ENCODE measurements at regions not wholly inside any gene's neighbourhood (a gene's known extent, or its start where the extent isn't known, plus 50 kb on each side); places are given as distances from the start of the nearest gene placed in this dataset.

DNA sequence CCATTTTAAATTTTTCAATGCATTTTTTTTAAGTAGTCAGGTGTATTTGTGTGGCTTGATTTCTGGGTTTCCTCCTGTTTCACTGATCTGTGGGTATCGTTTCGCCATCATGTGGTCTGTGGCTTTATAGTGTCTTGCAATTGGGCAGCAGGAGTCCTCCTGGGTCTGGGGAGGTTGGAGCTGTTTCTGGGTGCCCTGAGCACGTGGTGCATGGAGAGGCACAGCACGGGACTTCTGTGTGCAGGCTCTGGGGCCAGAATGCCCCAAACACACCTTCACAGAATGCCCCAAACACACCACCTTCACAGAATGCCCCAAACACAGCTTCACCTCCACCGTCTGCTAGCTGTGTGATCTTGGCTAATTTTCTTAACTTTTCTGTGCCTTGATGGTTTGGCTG lies 82.6 kb upstream of the COL5A1 start:
- Mint-ChIP-seq H3K36me3 (no peaks in the 10 kb centered on the region), H3K4me1 (peaks cover 19 to 20% of the 10 kb centered on the region in 2 donors), H3K27ac (peak overlapping the region in 1 of 2 donors; percentile 36), H3K4me3 (peak overlapping the region; percentile 8), H3K9me3 (no peaks in the 10 kb centered on the region), H3K27me3 (ENCODE audit: low read depth in 2 of 2) (no peaks in the 10 kb centered on the region)
- WGBS (ENCODE audit: insufficient coverage) = 16% methylated on average over 5 of the region's 5 CpGs
- H3K27me3 ChIP-seq (ENCODE audit: control insufficient read depth, insufficient read depth, low read length) = no peaks in the 10 kb centered on the region
- ATAC-seq (peak in 1 of 3 donors; percentile 37), DNase-seq (no peak)
- peaks cover 25% of the 10 kb centered on the region for H3K4me1 ChIP-seq (ENCODE audit: control insufficient read depth, insufficient read depth, low read length)
- no peak overlapping the region for H3K4me3 ChIP-seq (ENCODE audit: low read length)
- intact Hi-C loops (cut with micrococcal nuclease) = no loop called here
- H3K27ac ChIP-seq (ENCODE audit: low read length) = no peak overlapping the region
- TF ChIP-seq, protein P1, sequence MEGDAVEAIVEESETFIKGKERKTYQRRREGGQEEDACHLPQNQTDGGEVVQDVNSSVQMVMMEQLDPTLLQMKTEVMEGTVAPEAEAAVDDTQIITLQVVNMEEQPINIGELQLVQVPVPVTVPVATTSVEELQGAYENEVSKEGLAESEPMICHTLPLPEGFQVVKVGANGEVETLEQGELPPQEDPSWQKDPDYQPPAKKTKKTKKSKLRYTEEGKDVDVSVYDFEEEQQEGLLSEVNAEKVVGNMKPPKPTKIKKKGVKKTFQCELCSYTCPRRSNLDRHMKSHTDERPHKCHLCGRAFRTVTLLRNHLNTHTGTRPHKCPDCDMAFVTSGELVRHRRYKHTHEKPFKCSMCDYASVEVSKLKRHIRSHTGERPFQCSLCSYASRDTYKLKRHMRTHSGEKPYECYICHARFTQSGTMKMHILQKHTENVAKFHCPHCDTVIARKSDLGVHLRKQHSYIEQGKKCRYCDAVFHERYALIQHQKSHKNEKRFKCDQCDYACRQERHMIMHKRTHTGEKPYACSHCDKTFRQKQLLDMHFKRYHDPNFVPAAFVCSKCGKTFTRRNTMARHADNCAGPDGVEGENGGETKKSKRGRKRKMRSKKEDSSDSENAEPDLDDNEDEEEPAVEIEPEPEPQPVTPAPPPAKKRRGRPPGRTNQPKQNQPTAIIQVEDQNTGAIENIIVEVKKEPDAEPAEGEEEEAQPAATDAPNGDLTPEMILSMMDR (IDR thresholded peaks at IDR 0.05) = no peak
- H3K9me3 ChIP-seq (ENCODE audit: control insufficient read depth, insufficient read depth, low read length) = no peaks in the 10 kb centered on the region
- H3K36me3 ChIP-seq (ENCODE audit: control insufficient read depth, insufficient read depth, low read length) = no peaks in the 10 kb centered on the region

DNA sequence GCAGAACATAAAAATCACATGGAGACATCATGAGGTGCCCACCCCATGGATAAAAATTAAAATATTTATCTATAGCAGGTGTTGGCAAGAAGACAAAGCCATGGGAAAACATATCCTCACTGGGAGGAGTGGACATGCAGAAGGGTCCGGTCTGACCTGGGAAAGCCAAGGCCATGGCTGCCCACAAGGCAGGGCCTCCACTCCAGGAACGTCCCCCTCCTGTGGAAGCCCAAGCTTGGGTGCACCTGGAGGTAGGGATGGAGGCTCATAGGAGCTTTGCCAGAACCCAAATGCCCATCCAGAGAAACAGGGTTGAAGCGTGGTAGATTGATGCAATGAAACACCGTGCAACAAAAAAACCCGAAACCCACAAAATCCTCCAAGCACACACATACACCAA lies 81.4 kb upstream of the COL5A1 start:
- Mint-ChIP-seq H3K27ac (no peak overlapping the region), H3K27me3 (ENCODE audit: low read depth in 2 of 2) (no peaks in the 10 kb centered on the region), H3K4me1 (peaks cover 19 to 20% of the 10 kb centered on the region in 2 donors), H3K36me3 (no peaks in the 10 kb centered on the region), H3K9me3 (no peaks in the 10 kb centered on the region), H3K4me3 (peak overlapping the region; percentile 25)
- Histone ChIP-seq H3K27ac (ENCODE audit: low read length) (no peak overlapping the region), H3K36me3 (ENCODE audit: control insufficient read depth, insufficient read depth, low read length) (no peaks in the 10 kb centered on the region), H3K4me1 (ENCODE audit: control insufficient read depth, insufficient read depth, low read length) (peaks cover 25% of the 10 kb centered on the region), H3K4me3 (ENCODE audit: low read length) (no peak overlapping the region), H3K9me3 (ENCODE audit: control insufficient read depth, insufficient read depth, low read length) (no peaks in the 10 kb centered on the region), H3K27me3 (ENCODE audit: control insufficient read depth, insufficient read depth, low read length) (no peaks in the 10 kb centered on the region)
- WGBS (ENCODE audit: insufficient coverage) = 80% methylated on average over 2 of the region's 5 CpGs
- intact Hi-C loops (cut with micrococcal nuclease) = no loop called here
- ATAC-seq = no peak
- TF ChIP-seq, protein P1 (IDR thresholded peaks at IDR 0.05) = no peak
- no peak for DNase-seq

DNA sequence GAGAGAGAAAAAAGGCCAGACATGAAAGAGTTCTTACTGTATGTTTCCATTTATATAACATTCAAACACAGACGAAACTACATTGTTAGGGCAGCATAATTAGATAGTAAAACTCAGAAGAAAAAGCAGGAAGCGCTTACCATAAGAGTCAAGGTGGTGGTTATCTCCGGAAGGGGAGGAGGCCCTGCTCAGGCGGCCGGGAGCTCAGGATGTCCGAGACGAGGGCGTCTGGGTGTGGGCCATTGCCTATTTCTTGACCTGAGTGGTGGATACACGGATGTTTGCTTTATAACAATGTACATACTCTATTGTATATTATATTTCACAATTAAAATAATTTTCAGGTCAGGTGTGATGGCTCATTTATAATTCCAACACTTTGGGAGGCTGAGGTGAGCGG lies 80.9 kb upstream of the COL5A1 start:
- no peaks in the 10 kb centered on the region for H3K27me3 Mint-ChIP-seq (ENCODE audit: low read depth in 2 of 2)
- ATAC-seq = no peak

More for the DNA sequence above, 80.9 kb upstream of the COL5A1 start:
- Histone ChIP-seq H3K27me3 (ENCODE audit: control insufficient read depth, insufficient read depth, low read length) (no peaks in the 10 kb centered on the region), H3K9me3 (ENCODE audit: control insufficient read depth, insufficient read depth, low read length) (no peaks in the 10 kb centered on the region), H3K4me1 (ENCODE audit: control insufficient read depth, insufficient read depth, low read length) (peaks cover 25% of the 10 kb centered on the region), H3K4me3 (ENCODE audit: low read length) (no peak overlapping the region), H3K36me3 (ENCODE audit: control insufficient read depth, insufficient read depth, low read length) (no peaks in the 10 kb centered on the region), H3K27ac (ENCODE audit: low read length) (no peak overlapping the region)
- no peak overlapping the region for H3K27ac Mint-ChIP-seq
- intact Hi-C loops (cut with micrococcal nuclease) = no loop called here
- peak overlapping the region; percentile 25 for H3K4me3 Mint-ChIP-seq
- TF ChIP-seq, protein P1 (IDR thresholded peaks at IDR 0.05) = no peak
- H3K9me3 Mint-ChIP-seq = no peaks in the 10 kb centered on the region
- H3K36me3 Mint-ChIP-seq = no peaks in the 10 kb centered on the region
- WGBS (ENCODE audit: insufficient coverage) = 41% methylated on average over 8 of the region's 10 CpGs
- no peak for DNase-seq
- peaks cover 19 to 20% of the 10 kb centered on the region in 2 donors for H3K4me1 Mint-ChIP-seq

Data from natural killer cell (primary cell).